ENCODE measurements at regions not wholly inside any gene's neighbourhood (a gene's known extent, or its start where the extent isn't known, plus 50 kb on each side); places are given as distances from the start of the nearest gene placed in this dataset.
"Not testable (repeated sequence)": the region's sequence is repeated elsewhere in the genome, so short reads cannot be mapped to it uniquely, and the experiment has no call there.

DNA sequence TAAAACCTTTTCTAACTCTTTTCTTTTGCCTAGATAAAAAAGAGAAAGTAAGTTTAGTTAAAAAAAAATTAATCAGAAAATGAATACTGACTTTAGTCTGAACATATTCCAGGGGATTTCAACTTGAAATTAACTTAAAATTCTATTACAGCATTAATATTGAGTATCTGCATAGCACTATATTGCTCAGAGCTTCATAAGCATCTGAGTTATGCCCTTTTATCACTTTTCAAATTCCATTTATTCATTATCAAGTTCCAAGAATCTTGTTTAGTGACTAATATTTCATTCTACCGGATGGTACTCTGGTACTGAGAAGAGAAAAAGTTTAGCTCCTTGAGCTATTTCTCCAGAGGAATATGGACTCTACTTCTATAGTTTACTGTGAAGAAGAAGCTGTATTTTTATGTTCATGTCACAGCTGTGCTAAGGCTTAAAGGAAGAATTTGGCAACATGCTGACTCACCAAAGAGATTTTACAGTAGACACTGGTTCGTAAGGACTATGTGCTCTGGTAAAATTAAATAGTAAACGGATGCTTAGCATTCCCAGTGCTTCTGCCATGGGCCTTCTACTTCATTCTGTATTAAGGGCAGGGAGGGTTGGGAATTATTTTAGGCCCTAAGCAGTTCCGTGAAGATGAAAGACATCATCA is 285.2 kb upstream of the SEMA6A start:
- DNase-seq = no peak
- Histone ChIP-seq H3K9me3 (no peaks in the 10 kb centered on the region), H3K4me3 (no peak overlapping the region), H3K36me3 (no peaks in the 10 kb centered on the region), H3K27me3 (no peaks in the 10 kb centered on the region)

DNA sequence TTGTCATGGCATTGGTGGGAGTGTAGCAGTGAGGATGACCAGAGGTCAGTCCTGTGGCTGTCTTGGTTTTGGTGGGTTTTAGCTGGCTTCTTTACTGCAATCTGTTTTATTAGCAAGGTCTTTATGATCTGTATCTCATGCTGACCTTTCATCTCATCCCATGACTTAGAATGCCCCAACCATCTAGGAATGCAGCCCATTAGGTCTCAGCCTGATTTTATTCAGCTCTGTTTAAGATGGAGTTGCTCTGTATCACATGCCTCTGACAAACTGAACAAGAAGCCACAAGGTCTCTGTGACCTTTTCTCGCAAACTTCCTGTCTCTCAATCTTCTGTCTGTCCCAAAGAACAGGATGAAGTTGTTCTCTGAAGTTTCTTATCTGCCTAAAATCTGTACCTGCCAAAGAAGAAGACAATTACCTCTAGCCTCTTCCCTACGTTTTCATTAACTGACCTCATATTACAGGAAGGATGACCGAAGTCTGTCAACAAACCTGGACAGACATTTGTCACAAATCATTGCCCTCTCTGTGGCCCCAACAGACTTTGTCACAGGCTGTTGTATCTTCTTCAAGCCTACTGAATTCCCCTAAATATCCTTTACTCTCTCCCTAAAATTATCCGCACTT is 284.2 kb upstream of the SEMA6A start:
- no peak for DNase-seq
- Histone ChIP-seq H3K9me3 (no peaks in the 10 kb centered on the region), H3K36me3 (no peaks in the 10 kb centered on the region), H3K27me3 (no peaks in the 10 kb centered on the region), H3K4me3 (no peak overlapping the region)

DNA sequence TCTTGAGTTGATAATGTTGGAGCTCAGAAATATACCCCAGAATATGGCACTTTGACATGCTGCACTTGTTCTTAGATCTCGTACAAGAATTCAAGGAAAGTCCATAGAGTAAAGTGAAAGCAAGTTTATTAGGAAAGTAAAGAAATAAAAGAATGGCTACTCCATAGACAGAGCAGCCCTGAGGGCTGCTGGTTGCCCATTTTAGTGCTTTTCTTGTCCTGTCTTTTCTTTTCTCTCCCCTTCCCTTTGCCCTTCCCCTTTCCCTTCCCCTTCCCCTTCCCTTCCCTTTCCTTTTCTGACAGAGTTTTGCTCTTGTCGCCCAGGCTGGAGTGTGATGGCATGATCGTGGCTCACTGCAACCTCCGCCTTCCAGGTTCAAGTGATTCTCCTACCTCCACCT is 283.4 kb upstream of the SEMA6A start:
- H3K36me3 ChIP-seq, H3K9me3 ChIP-seq, DNase-seq, H3K27me3 ChIP-seq, H3K4me3 ChIP-seq: not testable (repeated sequence)

DNA sequence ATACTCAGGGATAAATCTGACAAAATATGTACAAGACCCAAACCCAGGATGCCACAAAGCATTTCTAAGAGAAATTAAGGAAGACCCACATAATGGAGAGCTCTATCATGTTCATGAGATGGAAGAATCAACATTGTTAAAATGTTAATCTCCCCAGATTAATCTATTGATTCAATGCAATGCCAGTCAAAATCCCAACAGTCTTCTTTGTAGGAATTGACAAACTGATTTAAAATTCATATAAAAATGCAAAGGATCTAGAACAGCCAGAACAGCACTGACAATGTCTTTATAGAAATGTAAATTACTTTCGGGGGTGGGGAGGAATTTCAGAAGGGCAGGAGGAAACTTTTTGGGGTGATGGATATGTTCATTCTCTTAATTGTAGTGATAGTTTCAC is 281.6 kb upstream of the SEMA6A start:
- no peaks in the 10 kb centered on the region for H3K27me3 ChIP-seq
- no peak for DNase-seq
- no peaks in the 10 kb centered on the region for H3K36me3 ChIP-seq
- no peak overlapping the region for H3K4me3 ChIP-seq
- H3K9me3 ChIP-seq = no peaks in the 10 kb centered on the region

DNA sequence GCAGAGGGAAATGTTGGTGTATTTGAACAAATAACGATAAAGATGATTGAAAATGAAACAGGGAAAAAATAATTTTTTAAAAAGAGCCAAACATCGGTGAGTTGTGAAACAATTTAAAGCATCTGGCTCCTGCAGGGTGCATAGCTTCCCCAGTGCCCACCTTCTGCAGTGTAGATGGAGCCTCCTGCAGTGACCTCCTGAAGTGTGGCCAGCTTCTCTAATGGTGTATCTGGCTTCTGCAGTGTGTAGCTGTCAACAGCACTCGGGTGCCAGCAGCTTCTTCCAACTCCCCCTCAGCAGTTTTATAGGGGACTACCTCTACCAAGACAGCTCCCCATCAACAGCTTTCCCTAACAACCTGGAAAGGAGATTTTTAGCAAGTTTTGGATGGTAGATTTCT is 279.4 kb upstream of the SEMA6A start:
- Histone ChIP-seq H3K27me3 (no peaks in the 10 kb centered on the region), H3K4me3 (no peak overlapping the region), H3K9me3 (no peaks in the 10 kb centered on the region), H3K36me3 (no peaks in the 10 kb centered on the region)
- DNase-seq = no peak

DNA sequence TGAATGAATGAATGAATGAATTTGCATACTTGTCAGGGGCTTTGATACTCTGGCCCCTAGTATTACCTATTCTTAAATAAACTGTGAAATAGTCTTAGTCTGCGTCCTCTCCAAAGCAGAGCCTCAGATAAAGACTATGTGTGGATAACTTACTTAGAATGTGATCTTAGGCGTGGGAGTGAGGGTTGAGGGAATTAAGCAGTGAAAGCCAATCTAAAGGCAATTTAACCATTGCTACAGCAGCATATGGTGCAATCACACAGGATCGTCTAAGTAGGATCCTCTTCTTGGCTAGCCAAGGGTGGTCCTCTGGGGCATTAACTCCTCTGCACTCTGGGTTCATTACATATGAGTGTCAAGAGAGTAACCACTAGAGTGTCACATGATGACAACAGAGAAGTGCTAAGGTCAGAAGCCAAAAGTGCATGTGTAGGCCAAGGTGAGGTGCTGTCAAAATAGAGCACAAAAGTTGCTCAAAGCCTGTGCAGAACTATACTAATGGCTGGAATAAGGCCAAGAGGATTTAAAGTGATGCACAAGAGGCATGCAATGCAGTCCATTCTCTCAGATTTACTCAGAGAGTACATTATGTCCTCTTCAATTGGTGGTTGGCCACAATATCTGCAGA is 274.4 kb upstream of the SEMA6A start:
- Histone ChIP-seq H3K36me3 (no peaks in the 10 kb centered on the region), H3K4me3 (no peak overlapping the region), H3K27me3 (no peaks in the 10 kb centered on the region), H3K9me3 (no peaks in the 10 kb centered on the region)
- no peak for DNase-seq

DNA sequence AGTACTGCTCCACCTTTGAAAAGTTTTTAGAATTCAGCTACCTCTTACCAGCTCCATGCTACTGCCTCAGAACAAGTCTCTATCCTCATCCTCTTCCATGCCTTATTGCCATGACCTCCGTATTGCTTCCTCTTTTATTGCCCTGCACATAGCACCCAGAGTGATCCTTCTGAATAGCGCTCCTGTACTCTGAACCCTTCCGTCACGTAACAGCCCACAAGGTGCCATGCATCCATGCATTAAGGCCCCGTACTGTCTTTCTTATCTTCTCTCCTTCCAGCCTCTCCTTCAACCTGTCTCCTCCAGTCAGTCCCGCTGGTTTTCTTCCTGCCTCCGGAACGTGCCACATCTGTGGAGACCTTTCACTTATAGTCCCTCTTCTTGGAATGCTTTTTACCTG is 273.3 kb upstream of the SEMA6A start:
- H3K9me3 ChIP-seq = no peaks in the 10 kb centered on the region

DNA sequence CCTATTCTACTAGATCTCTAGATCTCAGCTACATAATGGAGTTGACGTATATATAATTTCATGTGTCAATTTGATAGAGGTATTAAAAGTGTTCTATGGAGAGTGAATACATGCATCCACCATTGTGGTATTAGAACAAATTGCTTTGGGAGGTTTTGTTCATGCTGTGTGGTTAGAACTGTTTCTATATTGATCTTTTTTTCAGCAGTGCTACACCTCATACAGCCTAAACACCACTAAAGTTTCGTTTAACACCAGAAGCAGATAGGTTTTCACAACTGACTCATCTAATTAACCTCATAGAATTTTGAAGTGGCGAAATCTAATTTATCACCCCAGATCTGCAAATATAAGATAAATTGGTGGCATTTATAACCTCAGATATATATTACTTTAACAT is 269.4 kb upstream of the SEMA6A start:
- Histone ChIP-seq H3K36me3 (no peaks in the 10 kb centered on the region), H3K9me3 (no peaks in the 10 kb centered on the region), H3K27me3 (no peaks in the 10 kb centered on the region), H3K4me3 (no peak overlapping the region)
- DNase-seq = no peak

More for the DNA sequence above, 273.3 kb upstream of the SEMA6A start:
- DNase-seq = no peak
- H3K36me3 ChIP-seq = no peaks in the 10 kb centered on the region
- H3K27me3 ChIP-seq = no peaks in the 10 kb centered on the region
- H3K4me3 ChIP-seq = no peak overlapping the region

DNA sequence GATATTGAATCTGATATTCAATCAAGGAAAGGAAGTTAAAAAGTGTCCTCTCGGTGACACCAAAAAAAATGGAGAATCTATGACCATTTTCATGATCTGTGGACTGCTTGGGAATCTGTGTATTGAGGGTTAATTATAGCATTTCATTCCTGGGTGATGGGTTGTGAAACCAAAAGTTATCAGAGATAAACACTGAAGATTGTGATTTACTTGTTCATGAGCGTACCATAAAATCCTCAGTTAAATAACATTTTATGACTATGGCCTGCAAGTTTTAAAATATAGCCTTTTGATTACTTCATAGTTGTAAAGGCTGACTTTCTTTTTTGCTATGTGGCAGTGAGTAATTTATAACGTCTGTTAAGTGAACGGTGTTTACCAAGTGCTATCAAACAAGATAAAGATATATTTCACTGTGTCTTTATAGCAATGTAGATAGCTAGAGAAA is 267.9 kb upstream of the SEMA6A start:
- no peaks in the 10 kb centered on the region for H3K9me3 ChIP-seq
- no peak for DNase-seq

DNA sequence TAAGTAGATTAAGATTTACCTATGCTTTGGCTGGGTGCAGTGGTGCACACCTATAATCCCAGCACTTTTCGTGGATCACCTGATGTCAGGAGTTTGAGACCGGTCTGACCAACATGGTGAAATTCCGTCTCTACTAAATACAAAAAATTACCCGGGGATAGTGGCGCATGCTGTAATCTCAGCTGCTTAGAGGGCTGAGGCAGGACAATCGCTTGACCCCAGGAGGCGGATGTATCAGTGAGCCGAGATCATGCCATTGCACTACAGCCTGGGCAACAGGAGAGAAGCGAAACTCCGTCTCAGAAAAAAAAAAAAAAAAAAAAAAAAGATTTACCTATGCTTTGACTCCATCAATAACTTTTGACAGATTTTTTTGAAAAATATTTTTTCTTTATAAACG is 267.1 kb upstream of the SEMA6A start:
- DNase-seq = no peak

More for the DNA sequence above, 267.9 kb upstream of the SEMA6A start:
- Histone ChIP-seq H3K36me3 (no peaks in the 10 kb centered on the region), H3K27me3 (no peaks in the 10 kb centered on the region), H3K4me3 (no peak overlapping the region)

DNA sequence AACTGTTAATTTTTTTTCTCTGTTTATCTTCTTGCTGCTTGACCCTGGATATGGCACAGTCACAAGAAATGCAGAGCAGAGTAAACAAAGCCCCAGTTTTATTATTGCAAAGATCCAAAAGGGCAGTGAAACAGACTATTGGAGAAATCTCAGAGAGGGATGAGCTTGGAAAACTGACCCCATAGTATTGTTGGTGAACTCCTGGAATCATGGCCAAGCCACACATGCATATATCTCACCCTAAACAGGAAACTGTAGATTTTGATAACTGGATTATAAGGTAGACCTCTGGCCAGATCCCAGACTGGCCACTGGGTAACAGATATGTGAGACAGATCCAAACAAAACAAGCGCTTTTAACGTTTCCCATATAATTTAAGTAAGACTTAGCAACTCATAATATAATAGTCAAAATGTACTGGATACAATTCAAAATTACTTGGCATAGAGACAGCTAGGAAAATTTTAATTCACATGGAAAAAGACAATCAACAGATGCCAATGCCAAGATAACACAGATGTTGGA is 263.5 kb upstream of the SEMA6A start:
- no peak for DNase-seq
- Histone ChIP-seq H3K36me3 (no peaks in the 10 kb centered on the region), H3K9me3 (no peaks in the 10 kb centered on the region), H3K4me3 (no peak overlapping the region), H3K27me3 (no peaks in the 10 kb centered on the region)

More for the DNA sequence above, 267.1 kb upstream of the SEMA6A start:
- Histone ChIP-seq H3K9me3 (no peaks in the 10 kb centered on the region), H3K27me3 (no peaks in the 10 kb centered on the region), H3K36me3 (no peaks in the 10 kb centered on the region), H3K4me3 (no peak overlapping the region)

DNA sequence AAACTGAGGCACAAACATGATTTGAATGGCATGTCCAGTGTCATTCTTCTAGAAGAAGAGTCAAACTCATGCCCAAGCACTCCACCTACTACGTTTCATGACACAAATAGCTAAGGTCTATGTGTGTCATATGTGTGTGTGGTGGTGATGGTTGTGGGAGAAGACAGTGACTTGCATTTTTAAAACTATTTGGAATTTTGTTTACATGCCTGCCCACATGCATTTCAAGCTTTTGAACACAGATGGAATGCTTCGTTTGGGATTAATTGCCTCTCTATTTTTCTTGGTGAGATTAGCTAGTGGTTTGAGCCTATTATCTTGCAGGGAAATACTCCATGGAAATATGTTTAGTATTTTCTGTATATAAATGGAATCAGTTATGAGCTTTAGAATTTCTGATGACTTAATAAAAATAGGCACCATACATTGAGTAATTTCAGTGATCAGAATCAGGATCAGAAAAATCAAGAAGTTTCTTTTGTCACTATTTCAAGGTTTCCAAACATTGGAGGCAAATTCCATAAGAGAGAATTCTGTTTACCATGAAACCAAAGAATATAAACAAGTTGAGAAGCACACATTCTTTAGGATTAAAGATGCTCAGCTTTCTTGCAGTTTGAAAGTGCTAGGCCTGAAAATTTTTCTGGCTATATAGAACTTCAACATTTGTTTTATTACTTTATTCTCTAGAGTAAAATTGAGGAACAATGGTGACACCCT is 260.3 kb upstream of the SEMA6A start:
- no peak for DNase-seq
- no peak overlapping the region for H3K4me3 ChIP-seq
- no peaks in the 10 kb centered on the region for H3K36me3 ChIP-seq

DNA sequence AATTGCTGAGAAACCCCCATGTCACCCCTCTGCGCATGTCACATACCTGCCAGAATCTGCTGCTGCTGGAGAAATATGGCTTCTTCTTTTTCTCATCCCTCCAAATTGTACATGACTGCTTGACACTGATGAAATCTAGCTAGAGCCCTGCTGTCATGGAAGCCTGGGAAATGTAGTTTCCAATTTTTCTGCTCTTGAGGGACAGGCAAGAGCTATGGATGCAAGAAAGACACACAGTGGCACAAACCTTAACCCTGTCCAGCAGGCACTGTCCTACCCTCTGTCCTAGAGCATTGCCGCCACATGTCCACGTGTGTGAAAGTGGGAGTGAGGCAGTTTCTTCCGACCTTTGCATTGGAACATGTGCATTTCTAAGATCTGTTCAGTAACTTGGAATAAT is 255.5 kb upstream of the SEMA6A start:
- no peak for DNase-seq
- Histone ChIP-seq H3K9me3 (no peaks in the 10 kb centered on the region), H3K4me3 (no peak overlapping the region), H3K36me3 (no peaks in the 10 kb centered on the region), H3K27me3 (no peaks in the 10 kb centered on the region)

More for the DNA sequence above, 260.3 kb upstream of the SEMA6A start:
- H3K9me3 ChIP-seq = no peaks in the 10 kb centered on the region
- H3K27me3 ChIP-seq = no peaks in the 10 kb centered on the region

DNA sequence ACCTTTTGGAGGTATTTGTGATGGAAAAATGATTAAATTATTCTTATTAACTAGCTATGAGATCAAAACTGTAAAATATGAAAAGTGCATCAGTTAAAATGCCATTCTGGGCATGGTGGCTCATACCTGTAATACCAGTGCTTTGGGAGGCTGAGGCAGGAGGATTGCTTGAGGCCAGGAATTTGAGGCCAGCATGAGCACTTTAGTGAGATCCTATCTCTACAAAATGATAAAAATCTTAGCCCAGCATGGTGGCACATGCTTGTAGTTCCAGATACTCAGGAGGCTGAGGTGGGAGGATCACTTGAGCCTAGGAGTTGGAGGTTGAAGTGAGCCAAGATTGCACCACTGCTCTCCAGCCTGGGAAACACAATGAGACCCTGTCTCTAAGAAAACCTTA is 252.5 kb upstream of the SEMA6A start:
- H3K36me3 ChIP-seq = no peaks in the 10 kb centered on the region
- no peaks in the 10 kb centered on the region for H3K27me3 ChIP-seq
- H3K9me3 ChIP-seq = no peaks in the 10 kb centered on the region
- DNase-seq = no peak
- no peak overlapping the region for H3K4me3 ChIP-seq

DNA sequence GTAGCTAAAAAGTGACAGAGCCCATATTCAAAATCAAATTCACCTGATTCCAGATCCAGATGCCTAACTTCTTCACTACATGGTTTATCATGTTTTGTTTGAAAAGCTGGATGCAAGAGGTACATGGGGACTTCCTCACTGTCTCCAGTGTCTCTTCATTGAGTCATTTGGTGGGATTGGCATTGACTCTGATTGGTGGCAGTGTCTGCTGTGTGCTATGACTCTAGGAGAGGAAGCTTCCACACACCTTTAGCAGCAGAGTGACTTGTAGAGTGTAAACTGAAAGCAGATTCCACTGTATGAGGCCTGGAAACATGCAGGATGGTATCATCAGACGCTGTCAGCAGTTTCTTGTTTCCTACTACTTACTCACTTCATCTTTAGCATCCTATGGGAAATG is 250.9 kb upstream of the SEMA6A start:
- Histone ChIP-seq H3K9me3 (no peaks in the 10 kb centered on the region), H3K36me3 (no peaks in the 10 kb centered on the region), H3K27me3 (no peaks in the 10 kb centered on the region), H3K4me3 (no peak overlapping the region)
- DNase-seq = no peak

DNA sequence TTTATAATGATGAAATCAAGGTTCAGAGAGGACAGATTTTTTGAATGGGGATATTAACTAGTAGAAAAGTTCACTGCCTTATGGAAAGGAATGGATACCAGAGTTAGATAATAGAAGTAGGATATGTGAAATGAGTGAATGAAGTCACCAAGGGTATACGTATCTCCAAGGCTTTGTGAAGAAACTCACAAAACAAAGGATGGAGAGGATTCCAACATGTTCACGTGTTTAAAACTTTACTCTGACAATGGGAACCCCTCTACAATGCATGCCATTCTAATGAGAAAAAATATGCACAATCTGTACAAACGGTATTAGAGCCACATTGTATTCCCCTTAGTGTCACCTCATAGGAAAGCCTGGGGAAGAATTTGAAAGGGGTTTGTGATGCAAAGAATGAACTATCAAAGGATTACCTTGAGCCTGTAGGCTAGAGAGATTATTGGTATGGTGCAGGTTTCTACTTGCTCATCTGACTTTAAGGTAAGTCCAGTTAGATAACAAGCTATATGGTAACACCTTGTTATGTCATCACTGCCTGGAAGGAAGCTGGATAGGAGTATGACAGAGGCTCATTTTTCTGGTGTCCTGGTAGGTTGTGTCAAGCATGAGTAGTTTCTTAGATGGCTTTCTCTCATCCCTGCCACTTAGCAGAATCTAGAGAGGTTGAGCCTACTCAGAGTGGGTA is 250.3 kb upstream of the SEMA6A start:
- Histone ChIP-seq H3K9me3 (no peaks in the 10 kb centered on the region), H3K27me3 (no peaks in the 10 kb centered on the region), H3K36me3 (no peaks in the 10 kb centered on the region), H3K4me3 (no peak overlapping the region)
- DNase-seq = no peak
